ENCODE measurements at regions not wholly inside any gene's neighbourhood (a gene's known extent, or its start where the extent isn't known, plus 50 kb on each side); places are given as distances from the start of the nearest gene placed in this dataset.

GRCh38 chr9:129252937-129253802, 75.1 kb upstream of the IER5L start:
- TF ChIP-seq CTCF (conservative IDR thresholded peaks at IDR 0.05; ENCODE audit: low read depth, low read length) (no peak), CHD1 (IDR thresholded peaks at IDR 0.05; ENCODE audit: low read depth, low read length) (no peak)
